Thyroid gland (tissue), 4 donors: ENCODE measurements at regions not wholly inside any gene's neighbourhood (a gene's known extent, or its start where the extent isn't known, plus 50 kb on each side); places are given as distances from the start of the nearest gene placed in this dataset.

Experiments used
- DNase-seq, 2 donors: peaks; one replicate each; pipeline ENCODE4 v3.0.0-alpha.2; 2019
- H3K27ac ChIP-seq, 3 donors: fragments of 200-600 bp; sonication (generic); 1 replicate in 2 of 3; 2 replicates in 1 of 3; pipeline ENCODE4 v1.5.1; 2016 to 2019; ENCODE audit warnings: mild to moderate bottlenecking in 1 of 3, moderate library complexity in 1 of 3
- H3K27me3 ChIP-seq: fragments of 200-600 bp; sonication (generic); one replicate; pipeline ENCODE4 v1.5.1; 2019
- H3K36me3 ChIP-seq, 2 donors: fragments of 200-600 bp; sonication (generic); one replicate each; pipeline ENCODE4 v1.5.1; 2016 to 2019
- H3K4me1 ChIP-seq, 2 donors: fragments of 200-600 bp; sonication (generic); one replicate each; pipeline ENCODE4 v1.5.1; 2017 to 2019
- H3K4me3 ChIP-seq, 3 donors: fragments of 200-600 bp; sonication (generic); replicated peaks in 1 of 3; 1 replicate in 2 of 3; 2 replicates in 1 of 3; pipeline ENCODE4 v1.5.1; 2016; ENCODE audit warnings: mild to moderate bottlenecking in 1 of 3
- H3K9me3 ChIP-seq: fragments of 200-600 bp; sonication (generic); one replicate; pipeline ENCODE4 v1.5.1; 2017
- CTCF ChIP-seq, 6 experiments: fragments of 200-600 bp in 3 of 6; fragments of 450-650 bp in 3 of 6; sonication (generic) in 3 of 6; IDR thresholded peaks; one replicate each; pipeline ENCODE4 v1.5.1; 2016 to 2019; ENCODE audit warnings: antibody characterized with exemption in 6 of 6, mild to moderate bottlenecking in 2 of 6, inconsistent platforms in 1 of 6, moderate library complexity in 1 of 6
- POLR2A ChIP-seq, 2 donors: fragments of 450-650 bp; IDR thresholded peaks; one replicate each; pipeline ENCODE4 v1.6.1; 2017; ENCODE audit warnings: antibody characterized with exemption in 2 of 2, mild to moderate bottlenecking in 2 of 2, moderate library complexity in 1 of 2
- WGBS, 2 donors: methylation state at CpG; one replicate each; pipeline ENCODE4 v1.1.5; 2017; 5-methylcytosine and 5-hydroxymethylcytosine counted together
- intact Hi-C: fragments of 100-400 bp; cut with DNase I; formaldehyde crosslinking; loops from one replicate; pipeline ENCODE4 v1.15.1; 2023

DNA sequence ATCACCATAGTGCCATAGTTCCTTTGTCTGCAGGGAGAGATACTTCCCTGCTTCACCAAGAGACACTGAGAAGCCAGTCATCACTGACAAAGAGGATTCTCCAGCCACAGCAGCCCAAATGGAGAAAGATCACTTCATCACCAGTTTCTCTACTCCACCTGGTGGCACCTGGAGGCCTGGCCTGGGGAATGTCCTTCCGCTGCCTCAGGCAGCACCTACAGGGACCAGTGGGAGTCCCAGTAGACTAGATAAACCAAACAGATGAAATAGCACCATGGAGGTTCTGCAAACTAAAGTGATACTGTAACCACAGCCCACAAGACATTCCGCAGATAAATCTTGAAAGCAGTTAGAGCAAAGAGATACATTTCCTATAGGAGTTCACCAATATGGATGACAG lies 266.5 kb downstream of the C6orf118 start:
- intact Hi-C loops = no loop called here
- H3K9me3 ChIP-seq = no peaks in the 10 kb centered on the region
- H3K4me3 ChIP-seq = no peak overlapping the region
- no peaks in the 10 kb centered on the region for H3K4me1 ChIP-seq
- TF ChIP-seq POLR2A (IDR thresholded peaks at IDR 0.05) (no peak), CTCF (IDR thresholded peaks at IDR 0.05) (no peak)
- no peaks in the 10 kb centered on the region for H3K27me3 ChIP-seq
- 87 to 92% methylated on average over 2 of the region's 2 CpGs for WGBS, 2 donors
- DNase-seq = no peak
- H3K36me3 ChIP-seq = no peaks in the 10 kb centered on the region
- H3K27ac ChIP-seq = no peak overlapping the region

- no peak overlapping the region for H3K27ac ChIP-seq
- no peak overlapping the region for H3K4me3 ChIP-seq
- H3K36me3 ChIP-seq = no peaks in the 10 kb centered on the region
- H3K9me3 ChIP-seq = no peaks in the 10 kb centered on the region
- no peak for DNase-seq
- TF ChIP-seq CTCF (IDR thresholded peaks at IDR 0.05) = no peak
- TF ChIP-seq POLR2A (IDR thresholded peaks at IDR 0.05) = no peak
- H3K27me3 ChIP-seq = no peaks in the 10 kb centered on the region
- intact Hi-C loops = no loop called here
- WGBS, 2 donors = 82 to 86% methylated on average over 1 of the region's 1 CpG
- H3K4me1 ChIP-seq = no peaks in the 10 kb centered on the region
Observed at GRCh38 chr6:165040440-165040839, 269.0 kb downstream of the C6orf118 start.

DNA sequence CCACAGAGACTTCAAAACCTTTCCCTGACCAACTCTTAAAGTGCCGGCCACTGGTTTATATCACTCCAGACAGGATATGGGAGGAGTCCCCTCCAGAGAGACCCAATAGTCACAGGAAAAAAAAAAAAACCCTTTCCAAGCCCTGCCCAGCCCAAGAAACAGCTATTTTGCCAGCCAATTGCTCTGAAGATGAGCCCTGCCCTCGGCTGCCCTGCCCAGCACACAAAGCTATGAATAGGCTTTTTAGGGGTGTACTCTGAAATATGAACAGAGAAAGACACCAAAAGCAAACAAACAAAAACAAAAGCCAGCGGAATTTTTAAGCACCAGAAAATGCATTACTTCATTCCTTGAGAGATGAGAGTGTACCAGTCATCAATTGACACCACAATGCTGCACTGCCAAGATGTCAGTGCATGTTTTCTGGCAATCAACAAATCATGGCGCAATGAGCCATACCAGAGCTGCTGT lies 275.1 kb downstream of the C6orf118 start:
- H3K27me3 ChIP-seq = no peaks in the 10 kb centered on the region
- no peak for TF ChIP-seq CTCF (IDR thresholded peaks at IDR 0.05)
- no peak for TF ChIP-seq POLR2A (IDR thresholded peaks at IDR 0.05)
- H3K27ac ChIP-seq = no peak overlapping the region
- intact Hi-C loops = no loop called here
- no peaks in the 10 kb centered on the region for H3K36me3 ChIP-seq
- H3K4me3 ChIP-seq = no peak overlapping the region
- H3K9me3 ChIP-seq = no peaks in the 10 kb centered on the region
- 62 to 64% methylated on average over 4 of the region's 4 CpGs for WGBS, 2 donors
- H3K4me1 ChIP-seq = no peaks in the 10 kb centered on the region
- DNase-seq = no peak

- WGBS, 2 donors = 79 to 82% methylated on average over 7 of the region's 7 CpGs
- intact Hi-C loops = no loop called here
Observed at GRCh38 chr6:165031502-165031901, 277.9 kb downstream of the C6orf118 start.

GRCh38 chr6:165025040-165025439 lies 284.4 kb downstream of the C6orf118 start:
- H3K4me3 ChIP-seq = no peak overlapping the region
- H3K27ac ChIP-seq = no peak overlapping the region
- TF ChIP-seq POLR2A (IDR thresholded peaks at IDR 0.05) = no peak
- TF ChIP-seq CTCF (IDR thresholded peaks at IDR 0.05) = no peak
- intact Hi-C loops = no loop called here
- no peaks in the 10 kb centered on the region for H3K4me1 ChIP-seq
- no peaks in the 10 kb centered on the region for H3K36me3 ChIP-seq
- WGBS, 2 donors = 47 to 76% methylated on average over 1 of the region's 1 CpG
- no peak for DNase-seq
- no peaks in the 10 kb centered on the region for H3K27me3 ChIP-seq
- no peaks in the 10 kb centered on the region for H3K9me3 ChIP-seq

More at GRCh38 chr6:165031502-165031901, 277.9 kb downstream of the C6orf118 start:
- no peaks in the 10 kb centered on the region for H3K9me3 ChIP-seq
- no peak overlapping the region for H3K27ac ChIP-seq
- no peaks in the 10 kb centered on the region for H3K36me3 ChIP-seq
- H3K4me1 ChIP-seq = no peaks in the 10 kb centered on the region
- H3K4me3 ChIP-seq = no peak overlapping the region
- no peak for DNase-seq
- TF ChIP-seq CTCF (IDR thresholded peaks at IDR 0.05) = no peak
- TF ChIP-seq POLR2A (IDR thresholded peaks at IDR 0.05) = no peak
- no peaks in the 10 kb centered on the region for H3K27me3 ChIP-seq
